Astrocyte (in vitro differentiated cells and primary cell): ENCODE measurements at regions not wholly inside any gene's neighbourhood (a gene's known extent, or its start where the extent isn't known, plus 50 kb on each side); places are given as distances from the start of the nearest gene placed in this dataset.
A peak's percentile ranks its signal among the peaks of the same experiment; 100 is the strongest.
"Not testable (repeated sequence)": the region's sequence is repeated elsewhere in the genome, so short reads cannot be mapped to it uniquely, and the experiment has no call there.

Experiments
- DNase-seq: peaks from one replicate; pipeline ENCODE4 v3.0.0-alpha.2; 2010; ENCODE audit warnings: low read depth
- FAIRE-seq: peaks from 2 replicates; lab custom pipeline; 2011; peaks lifted over from hg19 to GRCh38; lab: Jason Lieb, UNC
- H2AFZ ChIP-seq: 2 replicates; pipeline ENCODE4 v1.6.0; 2012; ENCODE audit warnings: low read depth, low read length, inconsistent platforms
- H3K27ac ChIP-seq: 2 replicates; pipeline ENCODE4 v1.5.1; 2011; ENCODE audit warnings: low read depth, low read length, inconsistent platforms
- H3K27me3 ChIP-seq: 2 replicates; pipeline ENCODE4 v1.6.0; 2011; ENCODE audit warnings: low read length, inconsistent platforms; ENCODE audit not compliant: insufficient read depth
- H3K36me3 ChIP-seq: 2 replicates; pipeline ENCODE4 v1.5.1; 2011; ENCODE audit warnings: low read length, inconsistent platforms; ENCODE audit not compliant: insufficient read depth
- H3K4me1 ChIP-seq: 2 replicates; pipeline ENCODE4 v1.5.1; 2011; ENCODE audit warnings: low read length, inconsistent platforms; ENCODE audit not compliant: insufficient read depth
- H3K4me2 ChIP-seq: 2 replicates; pipeline ENCODE4 v1.6.0; 2012; ENCODE audit warnings: low read length, inconsistent platforms
- H3K4me3 ChIP-seq: 2 replicates; pipeline ENCODE4 v1.5.1; 2011; ENCODE audit warnings: low read depth, mild to moderate bottlenecking, low read length, inconsistent platforms; ENCODE audit not compliant: insufficient read depth
- H3K79me2 ChIP-seq: 2 replicates; pipeline ENCODE4 v1.6.0; 2012; ENCODE audit warnings: mild to moderate bottlenecking, low read length, inconsistent platforms; ENCODE audit not compliant: insufficient read depth
- H3K9ac ChIP-seq: 2 replicates; pipeline ENCODE4 v1.6.0; 2012; ENCODE audit warnings: mild to moderate bottlenecking, low read length, inconsistent platforms
- H3K9me3 ChIP-seq: 2 replicates; pipeline ENCODE4 v1.5.1; 2012; ENCODE audit warnings: low read depth, mild to moderate bottlenecking, low read length, inconsistent platforms; ENCODE audit not compliant: insufficient read depth
- H4K20me1 ChIP-seq: 2 replicates; pipeline ENCODE4 v1.6.0; 2012; ENCODE audit warnings: low read length, inconsistent platforms; ENCODE audit not compliant: insufficient read depth
- H3K27ac Mint-ChIP-seq: one replicate; pipeline ENCODE4 v1.8.0; 2021; ENCODE audit warnings: mild to moderate bottlenecking, mixed read lengths; ENCODE audit not compliant: unreplicated experiment
- H3K27me3 Mint-ChIP-seq: one replicate; pipeline ENCODE4 v1.8.0; 2021; ENCODE audit warnings: low read depth, mixed read lengths; ENCODE audit not compliant: unreplicated experiment
- H3K36me3 Mint-ChIP-seq: one replicate; pipeline ENCODE4 v1.8.0; 2021; ENCODE audit warnings: low read depth, mixed read lengths; ENCODE audit not compliant: unreplicated experiment
- H3K4me1 Mint-ChIP-seq: one replicate; pipeline ENCODE4 v1.8.0; 2021; ENCODE audit warnings: low read depth, mixed read lengths; ENCODE audit not compliant: unreplicated experiment
- H3K4me3 Mint-ChIP-seq: one replicate; pipeline ENCODE4 v1.8.0; 2021; ENCODE audit warnings: mild to moderate bottlenecking, moderate library complexity, mixed read lengths; ENCODE audit not compliant: unreplicated experiment
- H3K9me3 Mint-ChIP-seq: one replicate; pipeline ENCODE4 v1.8.0; 2021; ENCODE audit warnings: mild to moderate bottlenecking, mixed read lengths; ENCODE audit not compliant: unreplicated experiment
- CTCF ChIP-seq: IDR thresholded peaks from 2 replicates; pipeline ENCODE4 v1.5.1; 2011; ENCODE audit warnings: low read depth, mild to moderate bottlenecking, inconsistent platforms, low read length, moderate library complexity; ENCODE audit not compliant: insufficient read depth
- EZH2 ChIP-seq: IDR thresholded peaks from 2 replicates; pipeline ENCODE4 v1.6.1; 2012; ENCODE audit warnings: mild to moderate bottlenecking, low read length, inconsistent platforms; ENCODE audit not compliant: insufficient read depth

- Histone ChIP-seq H3K9ac (no peak overlapping the region), H3K4me3 (no peak overlapping the region), H3K79me2 (no peaks in the 10 kb centered on the region), H3K27ac (no peak overlapping the region), H3K9me3 (no peaks in the 10 kb centered on the region), H3K4me1 (no peaks in the 10 kb centered on the region), H3K4me2 (no peak overlapping the region), H4K20me1 (no peaks in the 10 kb centered on the region), H3K27me3 (no peaks in the 10 kb centered on the region), H2AFZ (no peak overlapping the region), H3K36me3 (no peaks in the 10 kb centered on the region)
- peak overlapping the region; percentile 77 for H3K27ac Mint-ChIP-seq
- H3K27me3 Mint-ChIP-seq, result no peaks in the 10 kb centered on the region
- no peak overlapping the region for H3K4me3 Mint-ChIP-seq
- TF ChIP-seq CTCF, result no peak
- no peak for TF ChIP-seq EZH2
- H3K4me1 Mint-ChIP-seq, result peaks cover 16% of the 10 kb centered on the region
- FAIRE-seq, result peak; percentile 23
- no peaks in the 10 kb centered on the region for H3K36me3 Mint-ChIP-seq
- H3K9me3 Mint-ChIP-seq, result no peaks in the 10 kb centered on the region
- no peak for DNase-seq
Observed at GRCh38 chr3:153274561-153274960, 112.5 kb downstream of the RAP2B start.

- peaks cover 16% of the 10 kb centered on the region for H3K4me1 Mint-ChIP-seq
- H3K36me3 Mint-ChIP-seq, result no peaks in the 10 kb centered on the region
- FAIRE-seq (no peak), DNase-seq (no peak)
- H3K4me2 ChIP-seq, result no peak overlapping the region
- H3K4me1 ChIP-seq, result no peaks in the 10 kb centered on the region
- H3K36me3 ChIP-seq, result no peaks in the 10 kb centered on the region
- no peak overlapping the region for H3K9ac ChIP-seq
- no peak overlapping the region for H3K27ac Mint-ChIP-seq
- no peak overlapping the region for H3K4me3 Mint-ChIP-seq
- no peak overlapping the region for H3K27ac ChIP-seq
- H3K4me3 ChIP-seq, result no peak overlapping the region
- no peaks in the 10 kb centered on the region for H3K9me3 ChIP-seq
- no peaks in the 10 kb centered on the region for H3K27me3 Mint-ChIP-seq
- H3K79me2 ChIP-seq, result no peaks in the 10 kb centered on the region
- no peaks in the 10 kb centered on the region for H4K20me1 ChIP-seq
- no peaks in the 10 kb centered on the region for H3K27me3 ChIP-seq
- H2AFZ ChIP-seq, result no peak overlapping the region
- TF ChIP-seq CTCF, result no peak
- no peak for TF ChIP-seq EZH2
- no peaks in the 10 kb centered on the region for H3K9me3 Mint-ChIP-seq
Observed at GRCh38 chr3:153275514-153275913, 113.5 kb downstream of the RAP2B start.

GRCh38 chr3:153277029-153277428 is 115.0 kb downstream of the RAP2B start:
- Mint-ChIP-seq H3K4me1 (peaks cover 16% of the 10 kb centered on the region), H3K4me3 (no peak overlapping the region), H3K36me3 (no peaks in the 10 kb centered on the region), H3K27me3 (no peaks in the 10 kb centered on the region), H3K27ac (peak overlapping the region; percentile 55), H3K9me3 (no peaks in the 10 kb centered on the region)
- TF ChIP-seq CTCF (no peak), EZH2 (no peak)
- FAIRE-seq (peak; percentile 65), DNase-seq (no peak)
- Histone ChIP-seq H3K36me3 (no peaks in the 10 kb centered on the region), H4K20me1 (no peaks in the 10 kb centered on the region), H3K27me3 (no peaks in the 10 kb centered on the region), H3K4me1 (no peaks in the 10 kb centered on the region), H3K4me2 (no peak overlapping the region), H2AFZ (no peak overlapping the region), H3K27ac (no peak overlapping the region), H3K79me2 (no peaks in the 10 kb centered on the region), H3K9me3 (no peaks in the 10 kb centered on the region), H3K9ac (no peak overlapping the region), H3K4me3 (no peak overlapping the region)

GRCh38 chr3:153281236-153281997 is 119.4 kb downstream of the RAP2B start:
- H3K36me3 Mint-ChIP-seq, FAIRE-seq, DNase-seq, H3K27me3 ChIP-seq, H3K4me3 Mint-ChIP-seq, H3K27ac ChIP-seq, H3K4me2 ChIP-seq, H2AFZ ChIP-seq, H3K27me3 Mint-ChIP-seq, H3K9me3 Mint-ChIP-seq, H3K9ac ChIP-seq, H3K27ac Mint-ChIP-seq, H3K9me3 ChIP-seq, H4K20me1 ChIP-seq, H3K36me3 ChIP-seq, H3K4me3 ChIP-seq, H3K79me2 ChIP-seq: not testable (repeated sequence)
- H3K4me1 ChIP-seq, result peaks cover 17% of the 10 kb centered on the region
- peaks cover 25% of the 10 kb centered on the region for H3K4me1 Mint-ChIP-seq
